ENCODE measurements at regions not wholly inside any gene's neighbourhood (a gene's known extent, or its start where the extent isn't known, plus 50 kb on each side); places are given as distances from the start of the nearest gene placed in this dataset.

- Histone ChIP-seq H3K4me3 (no peak overlapping the region), H3K9me3 (no peaks in the 10 kb centered on the region), H3K27me3 (replicated peaks; ENCODE audit: insufficient read depth) (no peaks in the 10 kb centered on the region), H3K27ac (no peak overlapping the region), H3K36me3 (no peaks in the 10 kb centered on the region), H3K4me1 (replicated peaks) (no peaks in the 10 kb centered on the region)
- WGBS = 89% methylated on average over 3 of the region's 3 CpGs
- intact Hi-C loops (cut with DNase I) = no loop called here
- DNase-seq (ENCODE audit: low spot score) = no peak
- TF ChIP-seq POLR2AphosphoS5 (IDR thresholded peaks at IDR 0.05) = no peak
- TF ChIP-seq POLR2A (IDR thresholded peaks at IDR 0.05) = no peak
- no peak for TF ChIP-seq CTCF (IDR thresholded peaks at IDR 0.05)
Observed at GRCh38 chr11:31877863-31878262, 66.7 kb upstream of the PAX6 start.

GRCh38 chr11:31877083-31877482 is 66.0 kb upstream of the PAX6 start:
- intact Hi-C loops (cut with DNase I) = no loop called here
- DNase-seq (ENCODE audit: low spot score) = no peak
- no peak overlapping the region for H3K4me3 ChIP-seq
- no peaks in the 10 kb centered on the region for H3K27me3 ChIP-seq (replicated peaks; ENCODE audit: insufficient read depth)
- 40% methylated on average over 4 of the region's 4 CpGs for WGBS
- no peaks in the 10 kb centered on the region for H3K4me1 ChIP-seq (replicated peaks)
- H3K9me3 ChIP-seq = no peaks in the 10 kb centered on the region
- TF ChIP-seq POLR2AphosphoS5 (IDR thresholded peaks at IDR 0.05) = no peak
- no peak for TF ChIP-seq POLR2A (IDR thresholded peaks at IDR 0.05)
- TF ChIP-seq CTCF (IDR thresholded peaks at IDR 0.05) = no peak
- H3K36me3 ChIP-seq = no peaks in the 10 kb centered on the region
- H3K27ac ChIP-seq = no peak overlapping the region

- Histone ChIP-seq H3K36me3 (no peaks in the 10 kb centered on the region), H3K27me3 (replicated peaks; ENCODE audit: insufficient read depth) (no peaks in the 10 kb centered on the region), H3K4me1 (replicated peaks) (no peaks in the 10 kb centered on the region), H3K27ac (no peak overlapping the region), H3K9me3 (no peaks in the 10 kb centered on the region), H3K4me3 (no peak overlapping the region)
- TF ChIP-seq POLR2A (IDR thresholded peaks at IDR 0.05) = no peak
- no peak for TF ChIP-seq CTCF (IDR thresholded peaks at IDR 0.05)
- no peak for TF ChIP-seq POLR2AphosphoS5 (IDR thresholded peaks at IDR 0.05)
- 32% methylated on average over 13 of the region's 13 CpGs for WGBS
- no peak for DNase-seq (ENCODE audit: low spot score)
- intact Hi-C loops (cut with DNase I) = no loop called here
Observed at GRCh38 chr11:31875866-31876560, 64.9 kb upstream of the PAX6 start.

GRCh38 chr11:31874631-31875191 is 63.6 kb upstream of the PAX6 start:
- H3K4me1 ChIP-seq (replicated peaks) = no peaks in the 10 kb centered on the region
- no peak overlapping the region for H3K27ac ChIP-seq
- H3K36me3 ChIP-seq = no peaks in the 10 kb centered on the region
- H3K4me3 ChIP-seq = no peak overlapping the region
- H3K9me3 ChIP-seq = no peaks in the 10 kb centered on the region
- no peaks in the 10 kb centered on the region for H3K27me3 ChIP-seq (replicated peaks; ENCODE audit: insufficient read depth)
- intact Hi-C loops (cut with DNase I) = no loop called here
- no peak for DNase-seq (ENCODE audit: low spot score)
- TF ChIP-seq CTCF (IDR thresholded peaks at IDR 0.05) = no peak
- TF ChIP-seq POLR2AphosphoS5 (IDR thresholded peaks at IDR 0.05) = no peak
- no peak for TF ChIP-seq POLR2A (IDR thresholded peaks at IDR 0.05)
- 27% methylated on average over 6 of the region's 6 CpGs for WGBS

GRCh38 chr11:31873124-31873523 is 62.0 kb upstream of the PAX6 start:
- H3K27ac ChIP-seq = no peak overlapping the region
- intact Hi-C loops (cut with DNase I) = no loop called here
- TF ChIP-seq POLR2AphosphoS5 (IDR thresholded peaks at IDR 0.05) = no peak
- H3K9me3 ChIP-seq = no peaks in the 10 kb centered on the region
- no peaks in the 10 kb centered on the region for H3K27me3 ChIP-seq (replicated peaks; ENCODE audit: insufficient read depth)
- no peak overlapping the region for H3K4me3 ChIP-seq
- no peak for DNase-seq (ENCODE audit: low spot score)
- no peaks in the 10 kb centered on the region for H3K4me1 ChIP-seq (replicated peaks)
- no peaks in the 10 kb centered on the region for H3K36me3 ChIP-seq
- WGBS = 67% methylated on average over 2 of the region's 2 CpGs
